ENCODE measurements at regions not wholly inside any gene's neighbourhood (a gene's known extent, or its start where the extent isn't known, plus 50 kb on each side); places are given as distances from the start of the nearest gene placed in this dataset.

GRCh38 chr9:105150991-105151685 lies 93.3 kb upstream of the SLC44A1 start:
- no peak overlapping the region for H3K27ac Mint-ChIP-seq (ENCODE audit: low read depth, unreplicated experiment)
- no TSS peak for BruUV-seq (replicated peaks)
- intact Hi-C loops (cut with micrococcal nuclease), result loop anchor here (10.0 kb wide), 1 partner anchor 156 kb away; no protein-coding TSS in a partner anchor
- H3K9me3 Mint-ChIP-seq (ENCODE audit: unreplicated experiment), result no peaks in the 10 kb centered on the region
- no peak overlapping the region for H3K4me3 Mint-ChIP-seq (ENCODE audit: unreplicated experiment)
- TF ChIP-seq CTCF (IDR thresholded peaks at IDR 0.05; ENCODE audit: unreplicated experiment), result no peak
- H3K27me3 Mint-ChIP-seq (ENCODE audit: insufficient read depth, unreplicated experiment), result no peaks in the 10 kb centered on the region
- ChIA-PET CTCF (interaction anchor here (0.7 to 11.0 kb wide), 5 partner anchors 8 to 370 kb away, joined by 3 to 59 read pairs (median 4); no protein-coding TSS in a partner anchor), POLR2A (interaction anchor here (1.1 to 1.4 kb wide), 3 partner anchors 13 to 86 kb away, joined by 3 to 5 read pairs (median 4); no protein-coding TSS in a partner anchor)
- peak; percentile 17 for DNase-seq (ENCODE audit: unreplicated experiment)
- H3K4me1 Mint-ChIP-seq (ENCODE audit: insufficient read depth, unreplicated experiment), result peaks cover 17% of the 10 kb centered on the region
- H3K36me3 Mint-ChIP-seq (ENCODE audit: insufficient read depth, unreplicated experiment), result no peaks in the 10 kb centered on the region

GRCh38 chr9:105151686-105151995 lies 92.8 kb upstream of the SLC44A1 start:
- Mint-ChIP-seq H3K36me3 (ENCODE audit: insufficient read depth, unreplicated experiment) (no peaks in the 10 kb centered on the region), H3K27ac (ENCODE audit: low read depth, unreplicated experiment) (no peak overlapping the region), H3K4me3 (ENCODE audit: unreplicated experiment) (no peak overlapping the region), H3K4me1 (ENCODE audit: insufficient read depth, unreplicated experiment) (peaks cover 17% of the 10 kb centered on the region), H3K9me3 (ENCODE audit: unreplicated experiment) (no peaks in the 10 kb centered on the region), H3K27me3 (ENCODE audit: insufficient read depth, unreplicated experiment) (no peaks in the 10 kb centered on the region)
- CTCF ChIA-PET, result interaction anchor here (11.0 kb wide), 1 partner anchor 288 kb away, joined by 59 read pairs; no protein-coding TSS in a partner anchor
- POLR2A ChIA-PET, result interaction anchor here (1.4 kb wide), 1 partner anchor 29 kb away, joined by 5 read pairs; no protein-coding TSS in a partner anchor
- intact Hi-C loops (cut with micrococcal nuclease), result loop anchor here (10.0 kb wide), 1 partner anchor 157 kb away; no protein-coding TSS in a partner anchor
- DNase-seq (ENCODE audit: unreplicated experiment), result no peak
- no peak for TF ChIP-seq CTCF (IDR thresholded peaks at IDR 0.05; ENCODE audit: unreplicated experiment)
- no TSS peak for BruUV-seq (replicated peaks)

- H3K36me3 Mint-ChIP-seq (ENCODE audit: insufficient read depth, unreplicated experiment), result no peaks in the 10 kb centered on the region
- intact Hi-C loops (cut with micrococcal nuclease), result loop anchor here (5.0 to 10.0 kb wide), 2 partner anchors 160 to 243 kb away; no protein-coding TSS in a partner anchor
- H3K27me3 Mint-ChIP-seq (ENCODE audit: insufficient read depth, unreplicated experiment), result no peaks in the 10 kb centered on the region
- DNase-seq (ENCODE audit: unreplicated experiment), result peak; percentile 64
- no peaks in the 10 kb centered on the region for H3K9me3 Mint-ChIP-seq (ENCODE audit: unreplicated experiment)
- H3K4me1 Mint-ChIP-seq (ENCODE audit: insufficient read depth, unreplicated experiment), result peaks cover 17% of the 10 kb centered on the region
- no TSS peak for BruUV-seq (replicated peaks)
- TF ChIP-seq CTCF (IDR thresholded peaks at IDR 0.05; ENCODE audit: unreplicated experiment), result no peak
- no peak overlapping the region for H3K4me3 Mint-ChIP-seq (ENCODE audit: unreplicated experiment)
- POLR2A ChIA-PET, result interaction anchor here (0.7 to 1.6 kb wide), 12 partner anchors 11 to 407 kb away, joined by 3 to 9 read pairs (median 4); partner anchors contain the start of genes NIPSNAP3A and SLC44A1
- CTCF ChIA-PET, result interaction anchor here (0.6 to 10.8 kb wide), 12 partner anchors 14 to 402 kb away, joined by 3 to 197 read pairs (median 4); no protein-coding TSS in a partner anchor
- no peak overlapping the region for H3K27ac Mint-ChIP-seq (ENCODE audit: low read depth, unreplicated experiment)
These were observed 89.7 kb upstream of the SLC44A1 start for GRCh38 chr9:105154723-105155191.

- H3K9me3 Mint-ChIP-seq (ENCODE audit: unreplicated experiment), result no peaks in the 10 kb centered on the region
- DNase-seq (ENCODE audit: unreplicated experiment), result peak; percentile 67
- peaks cover 9% of the 10 kb centered on the region for H3K4me1 Mint-ChIP-seq (ENCODE audit: insufficient read depth, unreplicated experiment)
- H3K27me3 Mint-ChIP-seq (ENCODE audit: insufficient read depth, unreplicated experiment), result no peaks in the 10 kb centered on the region
- ChIA-PET POLR2A (interaction anchor here (1.0 kb wide), 1 partner anchor 289 kb away, joined by 3 read pairs; no protein-coding TSS in a partner anchor), CTCF (interaction anchor here (0.6 to 10.8 kb wide), 13 partner anchors 9 to 380 kb away, joined by 3 to 197 read pairs (median 4); no protein-coding TSS in a partner anchor)
- no TSS peak for BruUV-seq (replicated peaks)
- intact Hi-C loops (cut with micrococcal nuclease), result loop anchor here (1.0 to 10.0 kb wide), 9 partner anchors 92 to 376 kb away; no protein-coding TSS in a partner anchor
- H3K36me3 Mint-ChIP-seq (ENCODE audit: insufficient read depth, unreplicated experiment), result no peaks in the 10 kb centered on the region
- no peak overlapping the region for H3K27ac Mint-ChIP-seq (ENCODE audit: low read depth, unreplicated experiment)
- no peak overlapping the region for H3K4me3 Mint-ChIP-seq (ENCODE audit: unreplicated experiment)
- peak; percentile 51 for TF ChIP-seq CTCF (IDR thresholded peaks at IDR 0.05; ENCODE audit: unreplicated experiment)
These were observed 87.3 kb upstream of the SLC44A1 start for GRCh38 chr9:105157171-105157583.

Data from MCF 10A (cell line).